Sigmoid colon (tissue), 6 donors: ENCODE measurements at regions not wholly inside any gene's neighbourhood (a gene's known extent, or its start where the extent isn't known, plus 50 kb on each side); places are given as distances from the start of the nearest gene placed in this dataset.
"Not testable (repeated sequence)": the region's sequence is repeated elsewhere in the genome, so short reads cannot be mapped to it uniquely, and the experiment has no call there.

ENCODE experiments used
- DNase-seq: peaks from one replicate; pipeline ENCODE4 v3.0.0-alpha.2; 2019
- H3K27ac ChIP-seq, 4 donors: fragments of 200-600 bp; sonication (generic); one replicate each; pipeline ENCODE4 v1.5.1; 2016 to 2019; ENCODE audit warnings: mild to moderate bottlenecking in 1 of 4
- H3K27me3 ChIP-seq, 3 donors: fragments of 200-600 bp; sonication (generic); one replicate each; pipeline ENCODE4 v1.5.1; 2019; ENCODE audit warnings: mild to moderate bottlenecking in 1 of 3
- H3K36me3 ChIP-seq, 4 donors: fragments of 200-600 bp; sonication (generic); one replicate each; pipeline ENCODE4 v1.5.1; 2016 to 2019
- H3K4me1 ChIP-seq, 4 donors: fragments of 200-600 bp; sonication (generic); one replicate each; pipeline ENCODE4 v1.5.1; 2017 to 2019
- H3K4me3 ChIP-seq, 4 donors: fragments of 200-600 bp; sonication (generic); one replicate each; pipeline ENCODE4 v1.5.1; 2017 to 2019; ENCODE audit warnings: mild to moderate bottlenecking in 2 of 4, moderate library complexity in 1 of 4
- H3K9me3 ChIP-seq, 4 donors: fragments of 200-600 bp in 3 of 4; sonication (generic) in 3 of 4; one replicate each; pipeline versions ENCODE4 v1.5.1 to v1.6.1; 2013 to 2019
- CTCF ChIP-seq, 4 experiments: fragments of 450-650 bp in 3 of 4; fragments of 200-600 bp in 1 of 4; IDR thresholded peaks; one replicate each; pipeline ENCODE4 v1.5.1; 2016 to 2019; ENCODE audit warnings: antibody characterized with exemption in 4 of 4, mild to moderate bottlenecking in 3 of 4, moderate library complexity in 2 of 4
- EP300 ChIP-seq, 4 donors: sonication (generic); formaldehyde crosslinking; IDR thresholded peaks; one replicate each; pipeline ENCODE4 v1.6.1; 2017; ENCODE audit warnings: antibody characterized with exemption in 4 of 4
- POLR2A ChIP-seq, 2 donors: fragments of 450-650 bp; IDR thresholded peaks; one replicate each; pipeline ENCODE4 v1.6.1; 2016; ENCODE audit warnings: antibody characterized with exemption in 2 of 2, mild to moderate bottlenecking in 2 of 2, moderate library complexity in 2 of 2
- POLR2AphosphoS5 ChIP-seq, 4 donors: sonication (generic); formaldehyde crosslinking; IDR thresholded peaks; one replicate each; pipeline ENCODE4 v1.6.1; 2017; ENCODE audit warnings: antibody characterized with exemption in 4 of 4
- WGBS, 2 donors: extraction: QIAGEN DNeasy Blood & Tissue Kit; methylation state at CpG; one replicate each; pipeline ENCODE4 v1.1.7; 2013; 5-methylcytosine and 5-hydroxymethylcytosine counted together
- intact Hi-C: fragments of 100-400 bp; cut with DNase I; formaldehyde crosslinking; loops from one replicate; pipeline ENCODE4 v1.15.1; 2023
- donor health status: healthy with polysubstance abuse.
- donor health status: healthy.

GRCh38 chr16:5756969-5757368 is 659.4 kb upstream of the EEF2KMT start:
- DNase-seq, result no peak
- H3K4me3 ChIP-seq, result no peak overlapping the region
- no peaks in the 10 kb centered on the region for H3K4me1 ChIP-seq
- no peak overlapping the region for H3K27ac ChIP-seq
- no peaks in the 10 kb centered on the region for H3K36me3 ChIP-seq
- intact Hi-C loops, result no loop called here
- no peaks in the 10 kb centered on the region for H3K9me3 ChIP-seq
- no peaks in the 10 kb centered on the region for H3K27me3 ChIP-seq
- 76 to 86% methylated on average over 5 of the region's 5 CpGs for WGBS, 2 donors
- TF ChIP-seq POLR2A (IDR thresholded peaks at IDR 0.05) (no peak), EP300 (IDR thresholded peaks at IDR 0.05) (no peak), POLR2AphosphoS5 (IDR thresholded peaks at IDR 0.05) (no peak), CTCF (IDR thresholded peaks at IDR 0.05) (no peak)

DNA sequence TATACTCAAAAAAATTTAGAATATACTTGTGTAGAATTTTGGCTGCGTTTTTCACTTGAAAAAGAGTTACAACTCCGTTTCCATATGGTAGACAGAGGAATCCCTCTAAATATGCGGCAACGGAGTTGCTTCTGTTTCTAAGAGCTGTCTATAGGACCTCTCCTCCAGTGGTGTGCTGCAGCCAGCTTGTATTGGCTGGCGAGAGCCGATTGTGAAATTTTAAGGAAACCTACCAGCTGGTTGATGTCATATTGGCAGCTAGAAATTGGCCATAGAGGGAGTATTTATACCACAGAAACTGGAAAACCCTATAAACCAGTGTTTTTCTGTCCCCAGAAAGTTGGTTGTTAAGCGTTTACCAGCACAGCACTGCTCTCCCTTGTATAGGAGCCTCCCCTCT is 655.8 kb upstream of the EEF2KMT start:
- Histone ChIP-seq H3K27ac (no peak overlapping the region), H3K36me3 (no peaks in the 10 kb centered on the region), H3K27me3 (no peaks in the 10 kb centered on the region), H3K9me3 (no peaks in the 10 kb centered on the region), H3K4me1 (no peaks in the 10 kb centered on the region), H3K4me3 (no peak overlapping the region)
- TF ChIP-seq EP300 (IDR thresholded peaks at IDR 0.05) (no peak), CTCF (IDR thresholded peaks at IDR 0.05) (no peak)
- DNase-seq, result no peak
- 65 to 79% methylated on average over 7 of the region's 7 CpGs for WGBS, 2 donors
- intact Hi-C loops, result no loop called here

GRCh38 chr16:5751216-5751615 is 653.6 kb upstream of the EEF2KMT start:
- Histone ChIP-seq H3K36me3 (no peaks in the 10 kb centered on the region), H3K27ac (no peak overlapping the region), H3K4me3 (no peak overlapping the region), H3K4me1 (no peaks in the 10 kb centered on the region), H3K9me3 (no peaks in the 10 kb centered on the region), H3K27me3 (no peaks in the 10 kb centered on the region)
- intact Hi-C loops, result no loop called here
- DNase-seq, result no peak
- WGBS, 2 donors, result 94 to 96% methylated on average over 4 of the region's 4 CpGs
- TF ChIP-seq EP300 (IDR thresholded peaks at IDR 0.05) (no peak), POLR2AphosphoS5 (IDR thresholded peaks at IDR 0.05) (no peak), POLR2A (IDR thresholded peaks at IDR 0.05) (no peak), CTCF (IDR thresholded peaks at IDR 0.05) (no peak)

- H3K27me3 ChIP-seq, intact Hi-C loops, H3K36me3 ChIP-seq, DNase-seq, H3K9me3 ChIP-seq, H3K4me3 ChIP-seq, H3K4me1 ChIP-seq, H3K27ac ChIP-seq: not testable (repeated sequence)
- WGBS, 2 donors, result 43 to 83% methylated on average over 11 of the region's 11 CpGs
Measured at GRCh38 chr16:5750439-5750838, 652.8 kb upstream of the EEF2KMT start.

DNA sequence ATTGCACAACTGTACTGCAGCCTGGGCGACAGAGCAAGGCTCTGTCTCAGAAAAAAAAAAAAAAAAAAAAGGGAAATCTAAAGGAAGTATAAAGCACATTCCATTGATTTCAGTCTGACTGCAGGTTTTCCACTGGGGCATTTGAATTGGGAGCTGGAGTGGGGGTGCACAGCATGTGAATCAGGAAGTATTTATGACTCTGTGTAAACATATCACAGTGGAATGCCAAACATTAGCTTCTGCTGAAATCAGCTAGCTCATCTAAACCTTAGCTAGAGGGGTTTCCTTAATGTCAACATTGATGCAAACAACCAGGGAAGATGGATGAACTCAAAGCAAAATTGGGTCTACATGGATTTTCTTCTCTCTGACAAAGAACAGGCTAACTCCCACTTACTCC is 641.0 kb upstream of the EEF2KMT start:
- intact Hi-C loops, result no loop called here
- H3K27ac ChIP-seq, result no peak overlapping the region
- no peak overlapping the region for H3K4me3 ChIP-seq
- H3K36me3 ChIP-seq, result no peaks in the 10 kb centered on the region
- H3K4me1 ChIP-seq, result no peaks in the 10 kb centered on the region
- no peak for DNase-seq
- WGBS, 2 donors, result 6 to 35% methylated on average over 1 of the region's 1 CpG
- TF ChIP-seq CTCF (IDR thresholded peaks at IDR 0.05) (no peak), POLR2AphosphoS5 (IDR thresholded peaks at IDR 0.05) (no peak), POLR2A (IDR thresholded peaks at IDR 0.05) (no peak), EP300 (IDR thresholded peaks at IDR 0.05) (no peak)
- H3K9me3 ChIP-seq, result no peaks in the 10 kb centered on the region
- peaks cover 0 to 5% (median 0%) of the 10 kb centered on the region in 3 donors for H3K27me3 ChIP-seq
